Lung (tissue), 11 donors: ENCODE measurements at regions not wholly inside any gene's neighbourhood (a gene's known extent, or its start where the extent isn't known, plus 50 kb on each side); places are given as distances from the start of the nearest gene placed in this dataset.

Experiments used
- ATAC-seq: fragments of 200-7000 bp; cut with Tn5 transposase; one replicate; pipeline ENCODE4 v1.9.1; 2020; ENCODE audit warnings: moderate number of reproducible peaks; ENCODE audit not compliant: insufficient read depth, low FRiP score
- DNase-seq, 3 donors: peaks; one replicate each; pipeline ENCODE4 v3.0.0-alpha.2; 2013 to 2017
- H3K27ac ChIP-seq, 2 donors: one replicate each; pipeline ENCODE4 v1.5.1; 2013; ENCODE audit warnings: mild to moderate bottlenecking in 2 of 2, moderate library complexity in 2 of 2, control low read depth in 1 of 2, inconsistent platforms in 1 of 2, low read depth in 1 of 2, low read length in 1 of 2
- H3K27me3 ChIP-seq, 3 donors: one replicate each; pipeline ENCODE4 v1.5.1; 2013; ENCODE audit warnings: low read length in 2 of 3; ENCODE audit not compliant: control insufficient read depth in 3 of 3, insufficient read depth in 3 of 3
- H3K36me3 ChIP-seq, 4 donors: one replicate each; pipeline ENCODE4 v1.5.1; 2013; ENCODE audit warnings: low read length in 4 of 4, mild to moderate bottlenecking in 1 of 4, moderate library complexity in 1 of 4; ENCODE audit not compliant: control insufficient read depth in 4 of 4, insufficient read depth in 4 of 4
- H3K4me1 ChIP-seq, 5 donors: one replicate each; pipeline ENCODE4 v1.5.1; 2013; ENCODE audit warnings: low read length in 5 of 5, mild to moderate bottlenecking in 2 of 5, moderate library complexity in 1 of 5; ENCODE audit not compliant: control insufficient read depth in 5 of 5, insufficient read depth in 5 of 5
- H3K4me3 ChIP-seq: one replicate; pipeline ENCODE4 v1.5.1; 2013; ENCODE audit warnings: mild to moderate bottlenecking, control low read depth, moderate library complexity
- H3K9ac ChIP-seq, 2 donors: one replicate each; pipeline ENCODE4 v1.5.1; 2013; ENCODE audit warnings: low read length in 2 of 2, control low read depth in 1 of 2; ENCODE audit not compliant: insufficient read depth in 1 of 2
- H3K9me3 ChIP-seq, 4 donors: one replicate each; pipeline ENCODE4 v1.5.1; 2013; ENCODE audit warnings: low read length in 3 of 4, mild to moderate bottlenecking in 1 of 4, moderate library complexity in 1 of 4; ENCODE audit not compliant: control insufficient read depth in 4 of 4, insufficient read depth in 3 of 4
- CTCF ChIP-seq: IDR thresholded peaks from 2 replicates; pipeline ENCODE4 v1.5.1; 2012; ENCODE audit warnings: mild to moderate bottlenecking; ENCODE audit errors: control extremely low read depth, extremely low read depth
- WGBS, 2 donors: extraction: QIAGEN DNeasy Blood & Tissue Kit; methylation state at CpG; one replicate each; pipeline ENCODE4 v1.1.7; 2013; 5-methylcytosine and 5-hydroxymethylcytosine counted together
- donor health status: control.
- donor health status: control.
- donor health status: Bipolar disorder and iron deficiency.
- donor health status: healthy.
- donor health status: DM: yes; HTN: yes; CAD: no.

DNA sequence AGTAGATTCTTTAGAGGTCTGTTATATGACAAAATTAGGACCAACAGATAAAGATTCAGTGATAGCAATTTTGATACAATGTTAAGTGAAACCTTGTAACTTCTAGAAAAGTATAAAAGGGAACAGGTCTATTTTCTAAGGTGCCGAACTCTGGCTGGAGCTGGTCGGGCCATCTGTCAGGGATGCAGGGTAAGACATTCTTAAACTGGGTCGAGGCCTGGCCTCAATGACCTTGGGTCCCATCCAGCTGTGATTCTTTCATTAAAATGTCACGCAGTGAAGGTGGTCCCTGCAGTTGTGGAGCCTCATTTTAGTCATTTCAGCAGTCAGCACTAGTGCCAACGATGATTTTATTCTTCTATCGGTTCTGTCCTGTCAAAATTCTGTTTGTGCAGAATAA, 271.9 kb upstream of the SPRY2 start:
- Histone ChIP-seq H3K4me1 (peaks cover 0 to 2% (median 0%) of the 10 kb centered on the region in 5 donors), H3K27ac (no peak overlapping the region), H3K27me3 (no peaks in the 10 kb centered on the region), H3K36me3 (no peaks in the 10 kb centered on the region), H3K4me3 (no peak overlapping the region), H3K9ac (no peak overlapping the region), H3K9me3 (no peaks in the 10 kb centered on the region)
- DNase-seq (no peak), ATAC-seq (no peak)
- 79 to 83% methylated on average over 6 of the region's 6 CpGs for WGBS, 2 donors
- no peak for TF ChIP-seq CTCF

DNA sequence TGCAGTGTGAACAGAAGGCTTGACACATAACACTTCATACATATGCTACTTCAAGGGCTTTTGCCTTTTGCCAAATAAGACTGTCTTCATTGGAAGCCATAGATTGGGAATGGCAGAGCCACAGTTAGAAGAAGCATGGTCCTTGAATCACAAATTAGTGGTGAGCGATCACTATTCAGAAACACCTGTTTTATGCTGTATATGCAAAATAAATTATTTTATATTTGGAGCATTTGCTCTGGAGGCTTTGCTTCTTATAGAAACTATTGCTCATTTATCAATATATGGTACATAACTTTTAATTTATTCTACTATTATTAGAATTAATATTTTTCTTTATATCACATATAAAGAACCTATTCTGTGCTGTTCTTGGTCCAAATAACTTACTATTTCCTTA, 270.4 kb upstream of the SPRY2 start:
- H3K27me3 ChIP-seq = no peaks in the 10 kb centered on the region
- H3K4me3 ChIP-seq = no peak overlapping the region
- DNase-seq = no peak
- no peak overlapping the region for H3K27ac ChIP-seq
- H3K9me3 ChIP-seq = no peaks in the 10 kb centered on the region
- H3K36me3 ChIP-seq = no peaks in the 10 kb centered on the region
- no peak for TF ChIP-seq CTCF
- H3K4me1 ChIP-seq = peaks cover 0 to 2% (median 0%) of the 10 kb centered on the region in 5 donors
- 93 to 100% methylated on average over 1 of the region's 1 CpG for WGBS, 2 donors
- no peak for ATAC-seq
- H3K9ac ChIP-seq = no peak overlapping the region

DNA sequence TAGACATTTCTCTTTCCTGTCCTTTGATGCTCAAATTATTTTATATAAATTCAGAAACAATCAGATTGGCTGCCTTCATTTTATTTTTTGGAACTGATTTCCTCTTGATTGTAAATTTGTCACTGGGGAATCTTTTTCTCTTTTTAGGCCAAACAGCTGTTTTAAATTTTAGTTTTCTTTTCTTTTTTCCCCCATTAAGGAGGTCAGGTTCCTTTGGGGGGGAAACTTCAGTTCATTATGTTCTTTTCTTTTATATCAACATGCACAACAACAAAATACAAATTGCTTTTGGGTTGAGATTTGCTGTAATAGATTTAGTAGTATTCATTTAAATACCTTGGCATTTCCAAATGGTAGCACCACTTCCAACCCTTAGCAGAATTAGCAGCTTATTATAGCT, 264.8 kb upstream of the SPRY2 start:
- Histone ChIP-seq H3K36me3 (no peaks in the 10 kb centered on the region), H3K27me3 (no peaks in the 10 kb centered on the region), H3K9ac (no peak overlapping the region), H3K27ac (no peak overlapping the region), H3K4me3 (no peak overlapping the region), H3K4me1 (no peaks in the 10 kb centered on the region), H3K9me3 (no peaks in the 10 kb centered on the region)
- no peak for TF ChIP-seq CTCF
- DNase-seq = no peak
- no peak for ATAC-seq

DNA sequence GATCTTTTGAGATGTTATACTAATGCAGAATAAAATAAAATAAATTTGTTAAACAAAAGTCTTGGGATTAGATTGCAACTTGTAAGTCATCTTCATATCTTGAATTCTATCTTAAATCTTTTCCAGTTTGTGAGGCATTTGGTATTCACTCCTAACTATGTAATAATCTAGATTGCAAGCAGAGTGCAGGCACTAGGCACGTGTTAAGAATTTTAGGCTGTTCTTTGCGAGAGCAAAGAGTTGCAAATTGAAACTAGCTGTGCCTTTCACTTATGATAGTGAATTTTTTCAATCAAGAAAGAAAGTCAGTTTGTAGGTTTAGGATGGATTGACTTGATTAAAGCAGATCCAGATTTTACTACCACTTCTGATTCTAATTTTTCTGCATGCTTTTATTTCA, 264.1 kb upstream of the SPRY2 start:
- no peak overlapping the region for H3K4me3 ChIP-seq
- H3K27me3 ChIP-seq = no peaks in the 10 kb centered on the region
- TF ChIP-seq CTCF = no peak
- no peaks in the 10 kb centered on the region for H3K4me1 ChIP-seq
- WGBS, 2 donors = 86 to 97% methylated on average over 2 of the region's 2 CpGs
- no peaks in the 10 kb centered on the region for H3K36me3 ChIP-seq
- no peak for DNase-seq
- no peak overlapping the region for H3K9ac ChIP-seq
- no peaks in the 10 kb centered on the region for H3K9me3 ChIP-seq
- no peak for ATAC-seq
- no peak overlapping the region for H3K27ac ChIP-seq
